ENCODE measurements at regions not wholly inside any gene's neighbourhood (a gene's known extent, or its start where the extent isn't known, plus 50 kb on each side); places are given as distances from the start of the nearest gene placed in this dataset.

- H3K9me3 Mint-ChIP-seq (ENCODE audit: unreplicated experiment), result no peaks in the 10 kb centered on the region
- no peak for DNase-seq (ENCODE audit: low spot score)
- H3K4me3 Mint-ChIP-seq (ENCODE audit: unreplicated experiment), result no peak overlapping the region
- no peaks in the 10 kb centered on the region for H3K4me1 Mint-ChIP-seq (ENCODE audit: unreplicated experiment)
- peaks cover 7% of the 10 kb centered on the region for H3K27me3 Mint-ChIP-seq (ENCODE audit: unreplicated experiment)
- no peak for TF ChIP-seq CTCF (IDR thresholded peaks at IDR 0.05; ENCODE audit: unreplicated experiment)
- no peaks in the 10 kb centered on the region for H3K36me3 Mint-ChIP-seq (ENCODE audit: low read depth, unreplicated experiment)
- no peak overlapping the region for H3K27ac Mint-ChIP-seq (ENCODE audit: unreplicated experiment)
These were observed 95.8 kb upstream of the TET2 start for GRCh38 chr4:105050896-105051295.

- Mint-ChIP-seq H3K4me1 (ENCODE audit: unreplicated experiment) (peaks cover 14% of the 10 kb centered on the region), H3K4me3 (ENCODE audit: unreplicated experiment) (no peak overlapping the region), H3K27ac (ENCODE audit: unreplicated experiment) (no peak overlapping the region)
These were observed 89.1 kb upstream of the TET2 start for GRCh38 chr4:105057370-105058105.

GRCh38 chr4:105058177-105058812, 88.4 kb upstream of the TET2 start:
- H3K36me3 Mint-ChIP-seq (ENCODE audit: low read depth, unreplicated experiment), result no peaks in the 10 kb centered on the region
- H3K27ac Mint-ChIP-seq (ENCODE audit: unreplicated experiment), result no peak overlapping the region
- TF ChIP-seq CTCF (IDR thresholded peaks at IDR 0.05; ENCODE audit: unreplicated experiment), result no peak
- H3K4me3 Mint-ChIP-seq (ENCODE audit: unreplicated experiment), result no peak overlapping the region
- no peak for DNase-seq (ENCODE audit: low spot score)
- H3K9me3 Mint-ChIP-seq (ENCODE audit: unreplicated experiment), result no peaks in the 10 kb centered on the region
- H3K27me3 Mint-ChIP-seq (ENCODE audit: unreplicated experiment), result peaks cover 2% of the 10 kb centered on the region
- H3K4me1 Mint-ChIP-seq (ENCODE audit: unreplicated experiment), result peaks cover 14% of the 10 kb centered on the region

More at GRCh38 chr4:105057370-105058105, 89.1 kb upstream of the TET2 start:
- TF ChIP-seq CTCF (IDR thresholded peaks at IDR 0.05; ENCODE audit: unreplicated experiment), result no peak
- Mint-ChIP-seq H3K27me3 (ENCODE audit: unreplicated experiment) (peaks cover 2% of the 10 kb centered on the region), H3K36me3 (ENCODE audit: low read depth, unreplicated experiment) (no peaks in the 10 kb centered on the region), H3K9me3 (ENCODE audit: unreplicated experiment) (no peaks in the 10 kb centered on the region)
- DNase-seq (ENCODE audit: low spot score), result no peak

GRCh38 chr4:105059337-105059736, 87.3 kb upstream of the TET2 start:
- Mint-ChIP-seq H3K27me3 (ENCODE audit: unreplicated experiment) (peaks cover 2% of the 10 kb centered on the region), H3K4me3 (ENCODE audit: unreplicated experiment) (no peak overlapping the region), H3K4me1 (ENCODE audit: unreplicated experiment) (peaks cover 14% of the 10 kb centered on the region), H3K27ac (ENCODE audit: unreplicated experiment) (no peak overlapping the region), H3K36me3 (ENCODE audit: low read depth, unreplicated experiment) (no peaks in the 10 kb centered on the region), H3K9me3 (ENCODE audit: unreplicated experiment) (no peaks in the 10 kb centered on the region)
- no peak for TF ChIP-seq CTCF (IDR thresholded peaks at IDR 0.05; ENCODE audit: unreplicated experiment)
- no peak for DNase-seq (ENCODE audit: low spot score)

- Mint-ChIP-seq H3K4me1 (ENCODE audit: unreplicated experiment) (peaks cover 14% of the 10 kb centered on the region), H3K9me3 (ENCODE audit: unreplicated experiment) (no peaks in the 10 kb centered on the region), H3K27ac (ENCODE audit: unreplicated experiment) (no peak overlapping the region), H3K36me3 (ENCODE audit: low read depth, unreplicated experiment) (no peaks in the 10 kb centered on the region), H3K27me3 (ENCODE audit: unreplicated experiment) (peaks cover 4% of the 10 kb centered on the region), H3K4me3 (ENCODE audit: unreplicated experiment) (no peak overlapping the region)
- DNase-seq (ENCODE audit: low spot score), result no peak
- no peak for TF ChIP-seq CTCF (IDR thresholded peaks at IDR 0.05; ENCODE audit: unreplicated experiment)
These were observed 86.0 kb upstream of the TET2 start for GRCh38 chr4:105060628-105061027.
